Thoracic aorta (tissue), 2 donors: ENCODE measurements at regions not wholly inside any gene's neighbourhood (a gene's known extent, or its start where the extent isn't known, plus 50 kb on each side); places are given as distances from the start of the nearest gene placed in this dataset.
A peak's percentile ranks its signal among the peaks of the same experiment; 100 is the strongest.

ENCODE experiments used
- ATAC-seq: fragments of 150-250 bp; one replicate; pipeline ENCODE4 v1.8.0; 2017; ENCODE audit warnings: low read depth; ENCODE audit not compliant: insufficient number of reproducible peaks, low FRiP score
- DNase-seq: peaks from one replicate; pipeline ENCODE4 v3.0.0-alpha.2; 2020; ENCODE audit warnings: low spot score
- H3K27ac ChIP-seq, 2 donors: fragments of 200-600 bp; sonication (generic); 1 replicate in 1 of 2; 2 replicates in 1 of 2; pipeline ENCODE4 v1.5.1; 2016; ENCODE audit warnings: mild to moderate bottlenecking in 2 of 2, moderate library complexity in 2 of 2
- H3K27me3 ChIP-seq: fragments of 200-600 bp; sonication (generic); replicated peaks from 2 replicates; pipeline ENCODE4 v1.6.0; 2016; ENCODE audit warnings: mild to moderate bottlenecking; ENCODE audit not compliant: insufficient read depth
- H3K36me3 ChIP-seq: fragments of 200-600 bp; sonication (generic); one replicate; pipeline ENCODE4 v1.5.1; 2016
- H3K4me1 ChIP-seq, 2 donors: fragments of 200-600 bp; sonication (generic); 1 replicate in 1 of 2; 2 replicates in 1 of 2; pipeline versions ENCODE4 v1.5.1 to v1.6.0; 2016; ENCODE audit warnings: low read depth in 2 of 2, mild to moderate bottlenecking in 1 of 2; ENCODE audit not compliant: control insufficient read depth in 1 of 2
- H3K4me3 ChIP-seq: fragments of 200-600 bp; sonication (generic); 2 replicates; pipeline ENCODE4 v1.5.1; 2016; ENCODE audit warnings: mild to moderate bottlenecking
- H3K9me3 ChIP-seq: fragments of 200-600 bp; sonication (generic); 2 replicates; pipeline ENCODE4 v1.5.1; 2016
- CTCF ChIP-seq: fragments of 200-600 bp; sonication (generic); IDR thresholded peaks from one replicate; pipeline ENCODE4 v1.5.1; 2019; ENCODE audit warnings: antibody characterized with exemption

GRCh38 chr22:27438271-27438980, 363.1 kb downstream of the MN1 start:
- peak; percentile 8 for ATAC-seq
- Histone ChIP-seq H3K27me3 (no peaks in the 10 kb centered on the region), H3K9me3 (no peaks in the 10 kb centered on the region), H3K27ac (peak overlapping the region; percentile 11 to 69), H3K36me3 (no peaks in the 10 kb centered on the region), H3K4me3 (peak overlapping the region; percentile 29), H3K4me1 (peaks cover 0 to 30% of the 10 kb centered on the region in 2 donors)
- peak; percentile 36 for TF ChIP-seq CTCF
- DNase-seq: no peak

- H3K4me1 ChIP-seq: peaks cover 0 to 30% of the 10 kb centered on the region in 2 donors
- H3K27me3 ChIP-seq: no peaks in the 10 kb centered on the region
- no peak overlapping the region for H3K4me3 ChIP-seq
- no peak for DNase-seq
- no peak for ATAC-seq
- H3K27ac ChIP-seq: no peak overlapping the region
- no peak for TF ChIP-seq CTCF
- H3K9me3 ChIP-seq: no peaks in the 10 kb centered on the region
- H3K36me3 ChIP-seq: no peaks in the 10 kb centered on the region
Measured at GRCh38 chr22:27439131-27439530, 362.4 kb downstream of the MN1 start.

GRCh38 chr22:27440304-27440865, 361.2 kb downstream of the MN1 start:
- no peaks in the 10 kb centered on the region for H3K36me3 ChIP-seq
- H3K4me3 ChIP-seq: no peak overlapping the region
- H3K27ac ChIP-seq: no peak overlapping the region
- no peak for ATAC-seq
- H3K4me1 ChIP-seq: peaks cover 0 to 30% of the 10 kb centered on the region in 2 donors
- no peak for TF ChIP-seq CTCF
- no peaks in the 10 kb centered on the region for H3K9me3 ChIP-seq
- no peak for DNase-seq
- H3K27me3 ChIP-seq: no peaks in the 10 kb centered on the region

- Histone ChIP-seq H3K9me3 (no peaks in the 10 kb centered on the region), H3K4me1 (peaks cover 0 to 15% of the 10 kb centered on the region in 2 donors), H3K4me3 (no peak overlapping the region), H3K27ac (no peak overlapping the region), H3K27me3 (no peaks in the 10 kb centered on the region), H3K36me3 (no peaks in the 10 kb centered on the region)
- no peak for TF ChIP-seq CTCF
- no peak for DNase-seq
- ATAC-seq: no peak
Measured at GRCh38 chr22:27441706-27442475, 359.7 kb downstream of the MN1 start.

GRCh38 chr22:27443306-27443705, 358.2 kb downstream of the MN1 start:
- ATAC-seq (no peak), DNase-seq (no peak)
- Histone ChIP-seq H3K27me3 (no peaks in the 10 kb centered on the region), H3K36me3 (no peaks in the 10 kb centered on the region), H3K27ac (no peak overlapping the region), H3K4me3 (no peak overlapping the region), H3K4me1 (peaks cover 0 to 9% of the 10 kb centered on the region in 2 donors), H3K9me3 (no peaks in the 10 kb centered on the region)
- no peak for TF ChIP-seq CTCF
